B cell (primary cell): ENCODE measurements at regions not wholly inside any gene's neighbourhood (a gene's known extent, or its start where the extent isn't known, plus 50 kb on each side); places are given as distances from the start of the nearest gene placed in this dataset.

Experiments used
- ATAC-seq: fragments of 200-7000 bp; cut with Tn5 transposase; one replicate; pipeline ENCODE4 v1.10.0; 2021; ENCODE audit warnings: low read depth, mild to moderate bottlenecking, moderate number of reproducible peaks, moderate library complexity
- CTCF ChIA-PET: fragments of 350-600 bp; sonication (Branson Sonifier 250); formaldehyde crosslinking; loops from one replicate; lab custom pipeline; 2021; ENCODE audit warnings: antibody characterized with exemption, inconsistent platforms; lab: Charles Lee
- POLR2A ChIA-PET: fragments of 350-600 bp; sonication (Branson Sonifier 250); formaldehyde crosslinking; loops from one replicate; lab custom pipeline; 2021; ENCODE audit warnings: antibody characterized with exemption; lab: Charles Lee
- DNase-seq: peaks from one replicate; pipeline ENCODE4 v3.0.0; 2013
- H2AFZ ChIP-seq: 2 replicates; pipeline ENCODE4 v1.6.1; 2012; ENCODE audit warnings: mild to moderate bottlenecking, low read depth, low read length; ENCODE audit not compliant: insufficient read depth, poor library complexity, severe bottlenecking
- H3K27ac ChIP-seq, 2 donors: 1 replicate in 1 of 2; 2 replicates in 1 of 2; pipeline ENCODE4 v1.5.1; 2012 to 2013; ENCODE audit warnings: low read length in 2 of 2, mild to moderate bottlenecking in 2 of 2, moderate library complexity in 1 of 2
- H3K27me3 ChIP-seq, 4 experiments: fragments of 200-600 bp in 1 of 4; sonication (generic) in 1 of 4; replicated peaks in 1 of 4; 1 replicate in 2 of 4; 2 replicates in 2 of 4; pipeline versions ENCODE4 v1.6.1 to v1.7.0; 2013 to 2016; ENCODE audit warnings: low read length in 3 of 4, mild to moderate bottlenecking in 2 of 4, mixed read lengths in 1 of 4, moderate library complexity in 1 of 4; ENCODE audit not compliant: insufficient read depth in 4 of 4, control insufficient read depth in 3 of 4; ENCODE audit errors: control extremely low read depth in 1 of 4
- H3K36me3 ChIP-seq, 2 experiments: replicated peaks in 1 of 2; 1 replicate in 1 of 2; 2 replicates in 1 of 2; pipeline versions ENCODE4 v1.6.1 to v1.7.1; 2013; ENCODE audit warnings: low read length in 1 of 2; ENCODE audit not compliant: insufficient read depth in 2 of 2, control insufficient read depth in 1 of 2; ENCODE audit errors: control extremely low read depth in 1 of 2, extremely low read depth in 1 of 2
- H3K4me1 ChIP-seq, 2 donors: fragments of 200-600 bp in 1 of 2; sonication (generic) in 1 of 2; 1 replicate in 1 of 2; 2 replicates in 1 of 2; pipeline versions ENCODE4 v1.5.1 to v1.6.1; 2013 to 2017; ENCODE audit warnings: low read length in 2 of 2; ENCODE audit not compliant: control insufficient read depth in 2 of 2, insufficient read depth in 2 of 2
- H3K4me2 ChIP-seq: replicated peaks from 2 replicates; pipeline ENCODE3; 2012; ENCODE audit warnings: mild to moderate bottlenecking, low read depth, low read length; ENCODE audit not compliant: poor library complexity, severe bottlenecking
- H3K4me3 ChIP-seq, 5 experiments: fragments of 200-600 bp in 1 of 5; sonication (generic) in 1 of 5; 1 replicate in 3 of 5; 2 replicates in 2 of 5; pipeline versions ENCODE4 v1.5.1 to v1.7.0; 2011 to 2016; ENCODE audit warnings: low read length in 4 of 5, mild to moderate bottlenecking in 4 of 5, low read depth in 2 of 5, control low read depth in 1 of 5, moderate library complexity in 1 of 5; ENCODE audit not compliant: insufficient read depth in 1 of 5; ENCODE audit errors: control extremely low read depth in 1 of 5, extremely low read depth in 1 of 5
- H3K79me2 ChIP-seq: fragments of 200-600 bp; sonication (generic); one replicate; pipeline ENCODE4 v1.6.0; 2016; ENCODE audit warnings: low read length; ENCODE audit not compliant: control insufficient read depth, insufficient read depth
- H3K9ac ChIP-seq: fragments of 200-600 bp; sonication (generic); 2 replicates; pipeline ENCODE4 v1.6.1; 2017; ENCODE audit warnings: mild to moderate bottlenecking, low read length, moderate library complexity
- H3K9me3 ChIP-seq, 3 donors: one replicate each; pipeline versions ENCODE4 v1.6.1 to v1.7.1; 2013; ENCODE audit warnings: low read length in 2 of 3; ENCODE audit not compliant: control insufficient read depth in 2 of 3, insufficient read depth in 1 of 3; ENCODE audit errors: control extremely low read depth in 1 of 3
- H4K20me1 ChIP-seq: 2 replicates; pipeline ENCODE4 v1.6.0; 2012; ENCODE audit warnings: mild to moderate bottlenecking, low read length; ENCODE audit not compliant: insufficient read depth, control insufficient read depth, poor library complexity, severe bottlenecking
- H3K27ac Mint-ChIP-seq: one replicate; pipeline ENCODE4 v1.8.0; 2021; ENCODE audit warnings: mixed read lengths
- H3K27me3 Mint-ChIP-seq: one replicate; pipeline ENCODE4 v1.8.0; 2021; ENCODE audit warnings: mixed read lengths
- H3K4me1 Mint-ChIP-seq: one replicate; pipeline ENCODE4 v1.8.0; 2021; ENCODE audit warnings: mixed read lengths
- H3K4me3 Mint-ChIP-seq: one replicate; pipeline ENCODE4 v1.8.0; 2021; ENCODE audit warnings: mixed read lengths
- H3K9me3 Mint-ChIP-seq: one replicate; pipeline ENCODE4 v1.8.0; 2022; ENCODE audit warnings: mixed read lengths; ENCODE audit not compliant: insufficient read depth
- CTCF ChIP-seq: fragments of 200-600 bp; IDR thresholded peaks from one replicate; pipeline ENCODE4 v1.8.0; 2022; ENCODE audit warnings: antibody characterized with exemption, mild to moderate bottlenecking
- EZH2 ChIP-seq: IDR thresholded peaks from 2 replicates; pipeline ENCODE4 v1.6.1; 2012; ENCODE audit warnings: borderline replicate concordance, low read depth, mild to moderate bottlenecking, moderate library complexity, low read length; ENCODE audit not compliant: insufficient read depth, poor library complexity, severe bottlenecking
- WGBS: methylation state at CpG from one replicate; pipeline ENCODE4 v1.1.5; 2013; ENCODE audit warnings: missing lambda C conversion rate; ENCODE audit not compliant: insufficient coverage; 5-methylcytosine and 5-hydroxymethylcytosine counted together
- intact Hi-C: fragments of 100-400 bp; cut with micrococcal nuclease; formaldehyde crosslinking; loops from one replicate; pipeline ENCODE4 v1.10.0; 2022

- no peak for ATAC-seq
- Histone ChIP-seq H2AFZ (no peak overlapping the region), H4K20me1 (no peaks in the 10 kb centered on the region), H3K4me3 (no peak overlapping the region), H3K4me2 (no peak overlapping the region), H3K9me3 (peaks cover 0 to 4% (median 0%) of the 10 kb centered on the region in 3 donors), H3K36me3 (no peaks in the 10 kb centered on the region), H3K79me2 (no peaks in the 10 kb centered on the region), H3K4me1 (no peaks in the 10 kb centered on the region), H3K9ac (no peak overlapping the region), H3K27ac (no peak overlapping the region), H3K27me3 (no peaks in the 10 kb centered on the region)
- Mint-ChIP-seq H3K4me1 (no peaks in the 10 kb centered on the region), H3K9me3 (no peaks in the 10 kb centered on the region), H3K27me3 (no peaks in the 10 kb centered on the region), H3K4me3 (no peak overlapping the region), H3K27ac (no peak overlapping the region)
- intact Hi-C loops: no loop called here
- no CpG with 5 or more reads among the region's 1 CpG for WGBS
- POLR2A ChIA-PET: no interaction called here
- CTCF ChIA-PET: no interaction called here
- TF ChIP-seq CTCF (no peak), EZH2 (no peak)
- no peak for DNase-seq
Observed at GRCh38 chr1:195748969-195749368, 859.3 kb downstream of the KCNT2 start.

DNA sequence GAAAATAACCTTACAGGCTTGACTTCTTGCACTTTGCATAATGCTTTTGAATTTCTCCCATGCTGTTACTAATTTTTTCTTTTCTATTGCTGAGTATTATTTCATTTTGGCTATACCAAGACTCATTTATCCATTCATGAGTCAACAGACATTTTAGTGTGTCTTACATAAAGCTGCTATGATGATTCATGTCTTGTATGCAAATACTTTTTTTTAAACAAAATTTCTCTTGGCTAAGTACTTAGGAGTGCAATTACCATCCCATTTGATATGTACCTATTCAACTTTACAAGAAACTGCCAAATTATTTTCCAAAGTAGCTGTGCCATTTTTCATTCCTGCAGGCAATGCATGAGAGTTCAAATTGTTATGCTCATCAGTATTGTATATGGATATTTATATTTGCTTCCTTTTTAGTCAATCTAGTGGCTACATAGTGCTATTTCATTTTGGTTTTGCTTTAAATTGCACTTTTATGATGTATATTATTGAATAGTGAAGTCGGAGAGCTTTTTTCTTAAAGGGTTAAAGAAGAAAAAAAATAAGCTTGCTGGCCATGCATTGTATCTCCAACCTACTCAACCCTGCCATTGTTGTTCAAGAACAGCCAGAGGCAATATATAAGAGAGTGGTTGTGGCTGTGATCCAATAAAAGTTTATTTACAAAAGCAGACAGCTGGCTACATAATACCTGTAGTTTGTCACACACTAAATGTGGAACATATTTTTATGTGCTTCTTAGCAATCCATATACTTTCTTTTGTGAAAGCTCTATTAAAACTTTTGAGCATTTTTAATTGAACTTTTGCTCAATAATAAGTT, 862.8 kb downstream of the KCNT2 start:
- Mint-ChIP-seq H3K4me3 (no peak overlapping the region), H3K9me3 (no peaks in the 10 kb centered on the region), H3K27ac (no peak overlapping the region), H3K27me3 (no peaks in the 10 kb centered on the region), H3K4me1 (no peaks in the 10 kb centered on the region)
- ChIA-PET POLR2A (no interaction called here), CTCF (no interaction called here)
- Histone ChIP-seq H4K20me1 (no peaks in the 10 kb centered on the region), H3K4me3 (no peak overlapping the region), H3K79me2 (no peaks in the 10 kb centered on the region), H3K27ac (no peak overlapping the region), H3K4me2 (no peak overlapping the region), H3K9me3 (peaks cover 0 to 8% (median 0%) of the 10 kb centered on the region in 3 donors), H3K4me1 (no peaks in the 10 kb centered on the region), H3K27me3 (no peaks in the 10 kb centered on the region), H3K9ac (no peak overlapping the region), H2AFZ (no peak overlapping the region), H3K36me3 (no peaks in the 10 kb centered on the region)
- intact Hi-C loops: no loop called here
- no CpG with 5 or more reads among the region's 1 CpG for WGBS
- ATAC-seq: no peak
- TF ChIP-seq EZH2: no peak
- no peak for TF ChIP-seq CTCF
- DNase-seq: no peak
